Stimulated activated CD4-positive, alpha-beta T cell treated with anti-CD3 and anti-CD28 coated beads, Interleukin-2, amount 100 ng/mL, for 48 hours (primary cell): ENCODE measurements at regions not wholly inside any gene's neighbourhood (a gene's known extent, or its start where the extent isn't known, plus 50 kb on each side); places are given as distances from the start of the nearest gene placed in this dataset.
"Not testable (repeated sequence)": the region's sequence is repeated elsewhere in the genome, so short reads cannot be mapped to it uniquely, and the experiment has no call there.

Experiments used
- DNase-seq, 2 donors: peaks; one replicate each; pipeline ENCODE4 v3.0.0-alpha.2; 2020

DNA sequence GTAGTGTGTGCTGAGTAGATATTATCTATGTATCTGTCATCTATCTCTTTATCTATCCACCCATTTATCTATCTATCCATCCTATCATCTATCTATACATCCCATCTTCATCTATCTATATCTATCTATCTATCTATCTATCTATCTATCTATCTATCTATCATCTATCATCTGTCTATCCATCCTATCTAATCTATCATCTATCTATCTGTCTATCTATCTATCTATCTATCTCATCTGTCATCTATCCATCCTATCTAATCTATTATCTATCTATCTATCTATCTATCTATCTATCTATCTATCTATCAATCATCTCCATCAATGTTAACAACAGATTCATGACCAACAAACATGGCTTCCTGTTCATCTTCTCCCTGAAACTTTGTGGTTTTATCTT is 90.5 kb upstream of the SLC24A3 start:
- DNase-seq, result no peak

- no peak for DNase-seq
These were observed 90.0 kb upstream of the SLC24A3 start for GRCh38 chr20:19122395-19122794.

DNA sequence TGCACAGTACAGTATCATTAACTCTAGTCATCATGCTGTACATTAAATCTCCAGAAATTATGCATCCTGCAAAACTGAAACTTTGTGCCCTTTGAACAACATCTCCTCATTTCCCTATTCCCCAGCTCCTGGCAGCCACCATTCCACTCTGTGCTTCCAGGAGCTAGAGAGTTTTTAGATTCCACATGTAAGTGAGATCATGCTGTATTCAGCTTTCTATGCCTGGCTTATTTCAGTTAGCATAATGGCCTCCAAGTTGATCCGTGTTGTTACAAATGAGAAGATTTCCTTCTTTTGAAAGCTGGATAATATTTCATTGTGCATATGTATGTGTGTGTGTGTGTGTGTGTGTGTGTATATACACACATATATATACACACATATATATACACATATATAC is 86.9 kb upstream of the SLC24A3 start:
- no peak for DNase-seq

GRCh38 chr20:19129306-19129705 is 83.1 kb upstream of the SLC24A3 start:
- DNase-seq, result no peak

DNA sequence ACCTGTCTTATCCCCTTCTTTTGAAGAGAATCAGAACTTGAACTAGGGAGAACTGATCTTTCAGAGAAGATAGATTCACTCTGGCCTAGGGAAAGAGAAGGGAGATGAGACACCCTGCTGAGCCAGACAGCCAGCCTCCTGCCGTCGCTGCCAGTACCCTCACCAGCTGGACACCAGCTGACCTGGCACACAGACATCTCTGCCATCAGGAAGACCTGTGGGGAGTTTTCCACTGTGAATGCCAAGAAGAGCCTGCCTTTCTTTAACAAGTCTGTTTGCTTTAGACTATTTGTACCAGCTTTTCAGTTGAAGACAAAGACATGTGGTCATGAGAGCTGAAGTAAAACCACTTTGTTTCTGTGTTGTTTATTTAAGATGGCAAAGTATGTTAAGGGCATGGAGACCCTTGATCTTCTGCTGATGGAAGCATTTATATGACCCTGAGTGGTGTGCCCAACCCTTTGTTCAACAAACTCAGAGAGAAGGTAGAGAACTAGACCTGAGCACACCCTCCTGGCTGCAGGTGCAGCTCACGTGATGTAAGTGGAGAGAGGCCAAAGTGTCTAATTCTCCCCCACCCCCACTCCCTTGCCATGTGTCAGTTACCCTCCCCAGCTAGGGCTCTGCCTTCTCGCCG is 82.3 kb upstream of the SLC24A3 start:
- DNase-seq, result no peak

DNA sequence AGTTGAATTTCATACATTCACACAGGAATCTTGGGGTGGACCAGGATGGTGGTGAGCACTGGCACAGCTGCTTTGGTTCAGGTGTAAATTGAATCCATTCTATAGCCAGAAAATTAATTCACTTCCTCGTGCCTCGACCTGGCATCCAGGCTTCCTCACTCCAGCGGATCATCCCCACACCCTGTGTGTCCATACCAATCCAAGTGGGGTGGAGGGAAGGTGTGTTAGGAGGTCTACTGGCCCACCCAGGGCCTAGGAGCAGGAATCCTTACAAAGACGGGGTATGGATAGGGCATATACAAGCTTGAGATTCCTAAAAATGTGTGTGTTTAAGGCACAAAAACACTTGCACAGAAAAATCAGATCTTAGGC is 81.8 kb upstream of the SLC24A3 start:
- DNase-seq, result no peak

GRCh38 chr20:19137641-19138040 is 74.8 kb upstream of the SLC24A3 start:
- DNase-seq, result no peak

DNA sequence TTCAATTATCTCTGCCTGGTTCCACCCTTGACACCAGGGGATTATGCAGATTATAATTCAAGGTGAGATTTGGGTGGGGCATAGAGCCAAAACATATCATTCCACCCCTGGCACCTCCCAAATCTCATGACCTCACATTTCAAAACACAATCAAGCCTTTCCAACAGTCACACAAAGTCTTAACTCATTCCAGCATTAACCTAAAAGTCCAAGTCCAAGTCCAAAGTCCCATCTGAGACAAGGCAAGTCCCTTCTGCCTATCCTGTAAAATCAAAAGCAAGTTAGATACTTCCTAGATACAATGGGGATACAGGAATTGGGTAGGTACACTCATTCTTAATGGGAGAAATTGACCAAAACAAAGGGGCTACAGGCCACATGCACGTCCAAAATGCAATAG is 73.7 kb upstream of the SLC24A3 start:
- no peak for DNase-seq

- not testable (repeated sequence) for DNase-seq
These were observed 72.9 kb upstream of the SLC24A3 start for GRCh38 chr20:19139584-19139983.

- DNase-seq, result no peak
These were observed 70.4 kb upstream of the SLC24A3 start for GRCh38 chr20:19141998-19142397.

DNA sequence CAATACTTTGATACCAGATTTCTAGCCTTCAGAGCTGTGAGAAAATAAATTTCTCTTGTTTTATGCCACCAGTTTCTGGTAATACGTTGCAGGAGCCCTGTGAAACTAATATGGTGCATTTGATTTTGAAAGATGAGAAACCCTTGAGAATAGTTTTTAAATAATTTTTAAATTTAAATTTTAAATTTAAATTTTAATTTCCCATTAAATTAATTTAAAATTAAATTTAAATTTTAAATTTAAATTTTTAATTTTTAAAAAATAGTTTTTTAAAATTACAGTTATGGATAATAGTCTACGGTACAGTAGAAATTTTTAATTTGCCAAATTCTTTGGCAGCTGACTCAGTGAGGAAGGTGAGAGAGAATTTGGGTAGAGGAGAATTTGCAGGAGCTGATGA is 68.6 kb upstream of the SLC24A3 start:
- DNase-seq, result no peak

DNA sequence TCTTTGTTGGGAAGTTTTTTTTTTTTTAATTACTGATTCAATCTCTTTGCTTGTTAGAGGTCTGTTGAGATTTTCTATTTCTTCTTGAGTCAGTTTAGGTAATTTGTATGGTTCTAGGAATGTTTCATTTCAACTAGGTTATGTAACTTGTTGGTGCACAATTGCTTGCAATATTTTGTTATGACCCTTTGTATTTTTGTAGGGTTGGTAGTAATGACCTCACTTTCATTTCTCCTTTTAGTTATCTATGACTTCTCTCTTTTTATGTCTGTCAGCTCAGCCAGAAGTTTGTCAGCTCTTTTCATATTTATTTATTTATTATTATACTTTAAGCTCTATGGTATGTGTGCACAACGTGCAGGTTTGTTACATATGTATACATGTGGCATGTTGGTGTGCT is 51.1 kb upstream of the SLC24A3 start:
- no peak for DNase-seq
